Skeletal muscle cell (primary cell): ENCODE measurements at regions not wholly inside any gene's neighbourhood (a gene's known extent, or its start where the extent isn't known, plus 50 kb on each side); places are given as distances from the start of the nearest gene placed in this dataset.

Experiments
- DNase-seq: peaks from one replicate; pipeline ENCODE4 v3.0.0-alpha.2; 2010; ENCODE audit warnings: low read depth
- H3K4me3 ChIP-seq: 2 replicates; pipeline ENCODE4 v1.5.1; 2011; ENCODE audit warnings: low read depth, mild to moderate bottlenecking, control low read depth, low read length, moderate library complexity

GRCh38 chr11:69361466-69361865 is 67.5 kb downstream of the MYEOV start:
- no peak for DNase-seq
- no peak overlapping the region for H3K4me3 ChIP-seq

- no peak overlapping the region for H3K4me3 ChIP-seq
- no peak for DNase-seq
These were observed 68.4 kb downstream of the MYEOV start for GRCh38 chr11:69362315-69362714.

- no peak overlapping the region for H3K4me3 ChIP-seq
- no peak for DNase-seq
These were observed 71.0 kb downstream of the MYEOV start for GRCh38 chr11:69364921-69365320.

- H3K4me3 ChIP-seq = no peak overlapping the region
- no peak for DNase-seq
These were observed 71.6 kb downstream of the MYEOV start for GRCh38 chr11:69365558-69365957.

GRCh38 chr11:69366591-69366990 is 72.6 kb downstream of the MYEOV start:
- no peak overlapping the region for H3K4me3 ChIP-seq
- DNase-seq = no peak

- H3K4me3 ChIP-seq = no peak overlapping the region
- DNase-seq = no peak
These were observed 73.4 kb downstream of the MYEOV start for GRCh38 chr11:69367211-69367964.

- no peak overlapping the region for H3K4me3 ChIP-seq
- DNase-seq = no peak
These were observed 74.3 kb downstream of the MYEOV start for GRCh38 chr11:69368119-69368880.

- H3K4me3 ChIP-seq = no peak overlapping the region
- DNase-seq = no peak
These were observed 75.4 kb downstream of the MYEOV start for GRCh38 chr11:69369210-69369825.

- DNase-seq = no peak
- H3K4me3 ChIP-seq = no peak overlapping the region
These were observed 76.0 kb downstream of the MYEOV start for GRCh38 chr11:69369945-69370344.

- H3K4me3 ChIP-seq = no peak overlapping the region
- no peak for DNase-seq
These were observed 77.2 kb downstream of the MYEOV start for GRCh38 chr11:69370984-69371709.

- no peak overlapping the region for H3K4me3 ChIP-seq
- DNase-seq = no peak
These were observed 78.0 kb downstream of the MYEOV start for GRCh38 chr11:69371731-69372588.

- DNase-seq = no peak
- no peak overlapping the region for H3K4me3 ChIP-seq
These were observed 78.8 kb downstream of the MYEOV start for GRCh38 chr11:69372589-69373250.

GRCh38 chr11:69373251-69373635 is 79.3 kb downstream of the MYEOV start:
- DNase-seq = no peak
- no peak overlapping the region for H3K4me3 ChIP-seq

GRCh38 chr11:69374110-69374945 is 80.4 kb downstream of the MYEOV start:
- no peak overlapping the region for H3K4me3 ChIP-seq
- no peak for DNase-seq

GRCh38 chr11:69374946-69375310 is 81.0 kb downstream of the MYEOV start:
- DNase-seq = no peak
- H3K4me3 ChIP-seq = no peak overlapping the region

GRCh38 chr11:69375316-69376154 is 81.6 kb downstream of the MYEOV start:
- no peak overlapping the region for H3K4me3 ChIP-seq
- DNase-seq = no peak
